Transverse colon (tissue), 4 donors: ENCODE measurements at regions not wholly inside any gene's neighbourhood (a gene's known extent, or its start where the extent isn't known, plus 50 kb on each side); places are given as distances from the start of the nearest gene placed in this dataset.

ENCODE experiments used
- POLR2A ChIP-seq: fragments of 450-650 bp; IDR thresholded peaks from one replicate; pipeline ENCODE4 v1.6.1; 2016; ENCODE audit warnings: antibody characterized with exemption, mild to moderate bottlenecking, moderate library complexity
- POLR2AphosphoS5 ChIP-seq, 3 donors: sonication (generic); formaldehyde crosslinking; IDR thresholded peaks; one replicate each; pipeline ENCODE4 v1.6.1; 2016; ENCODE audit warnings: antibody characterized with exemption in 3 of 3
- TF ChIP-seq, protein P1 (sequence below), 5 experiments: fragments of 200-600 bp in 3 of 5; fragments of 450-650 bp in 2 of 5; sonication (generic) in 3 of 5; IDR thresholded peaks; 1 replicate in 2 of 5; 2 replicates in 3 of 5; pipeline ENCODE4 v1.5.1; 2016 to 2017; ENCODE audit warnings: antibody characterized with exemption in 5 of 5, inconsistent platforms in 3 of 5, mild to moderate bottlenecking in 2 of 5, moderate library complexity in 1 of 5

DNA sequence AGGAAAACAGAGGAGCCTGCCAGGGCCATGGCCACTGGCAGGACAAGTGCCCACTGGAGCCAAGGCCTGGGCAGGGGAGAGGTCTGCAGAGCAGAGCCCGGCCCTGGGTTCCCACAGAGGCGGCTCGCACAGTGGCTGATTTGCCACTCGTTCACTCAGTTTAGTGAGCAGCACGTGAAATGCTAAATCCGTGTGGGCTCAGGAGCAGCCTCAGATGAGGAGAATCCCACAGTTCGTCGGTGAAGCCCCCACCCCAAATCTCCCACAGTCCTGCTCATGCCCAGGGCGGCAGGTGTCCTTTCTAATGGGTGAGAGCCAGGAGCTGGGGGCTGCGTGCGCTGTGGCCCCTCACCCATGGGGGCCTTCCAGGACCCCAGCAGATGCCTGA lies 107.7 kb upstream of the FAM20C start:
- TF ChIP-seq, protein P1, sequence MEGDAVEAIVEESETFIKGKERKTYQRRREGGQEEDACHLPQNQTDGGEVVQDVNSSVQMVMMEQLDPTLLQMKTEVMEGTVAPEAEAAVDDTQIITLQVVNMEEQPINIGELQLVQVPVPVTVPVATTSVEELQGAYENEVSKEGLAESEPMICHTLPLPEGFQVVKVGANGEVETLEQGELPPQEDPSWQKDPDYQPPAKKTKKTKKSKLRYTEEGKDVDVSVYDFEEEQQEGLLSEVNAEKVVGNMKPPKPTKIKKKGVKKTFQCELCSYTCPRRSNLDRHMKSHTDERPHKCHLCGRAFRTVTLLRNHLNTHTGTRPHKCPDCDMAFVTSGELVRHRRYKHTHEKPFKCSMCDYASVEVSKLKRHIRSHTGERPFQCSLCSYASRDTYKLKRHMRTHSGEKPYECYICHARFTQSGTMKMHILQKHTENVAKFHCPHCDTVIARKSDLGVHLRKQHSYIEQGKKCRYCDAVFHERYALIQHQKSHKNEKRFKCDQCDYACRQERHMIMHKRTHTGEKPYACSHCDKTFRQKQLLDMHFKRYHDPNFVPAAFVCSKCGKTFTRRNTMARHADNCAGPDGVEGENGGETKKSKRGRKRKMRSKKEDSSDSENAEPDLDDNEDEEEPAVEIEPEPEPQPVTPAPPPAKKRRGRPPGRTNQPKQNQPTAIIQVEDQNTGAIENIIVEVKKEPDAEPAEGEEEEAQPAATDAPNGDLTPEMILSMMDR (IDR thresholded peaks at IDR 0.05), result no peak
- TF ChIP-seq POLR2A, result no peak
- no peak for TF ChIP-seq POLR2AphosphoS5 (IDR thresholded peaks at IDR 0.05)
